WI38 (cell line): ENCODE measurements at regions not wholly inside any gene's neighbourhood (a gene's known extent, or its start where the extent isn't known, plus 50 kb on each side); places are given as distances from the start of the nearest gene placed in this dataset.

Experiments
- H3K4me3 ChIP-seq: 2 replicates; pipeline ENCODE4 v1.5.1; 2011; ENCODE audit warnings: low read depth, mild to moderate bottlenecking, control low read depth, low read length
- CTCF ChIP-seq: IDR thresholded peaks from 2 replicates; pipeline ENCODE4 v1.5.1; 2012; ENCODE audit warnings: low read depth, mild to moderate bottlenecking, control low read depth, low read length

GRCh38 chr14:100387450-100387849, 64.3 kb downstream of the SLC25A47 start:
- H3K4me3 ChIP-seq = no peak overlapping the region
- no peak for TF ChIP-seq CTCF

- H3K4me3 ChIP-seq = no peak overlapping the region
- TF ChIP-seq CTCF = no peak
Observed at GRCh38 chr14:100388103-100389054, 65.2 kb downstream of the SLC25A47 start.

GRCh38 chr14:100389497-100390104, 66.5 kb downstream of the SLC25A47 start:
- no peak for TF ChIP-seq CTCF
- H3K4me3 ChIP-seq = no peak overlapping the region

- H3K4me3 ChIP-seq = no peak overlapping the region
- no peak for TF ChIP-seq CTCF
Observed at GRCh38 chr14:100391173-100391572, 68.0 kb downstream of the SLC25A47 start.

- TF ChIP-seq CTCF = no peak
- H3K4me3 ChIP-seq = no peak overlapping the region
Observed at GRCh38 chr14:100391724-100392123, 68.6 kb downstream of the SLC25A47 start.

- no peak for TF ChIP-seq CTCF
- no peak overlapping the region for H3K4me3 ChIP-seq
Observed at GRCh38 chr14:100392356-100392755, 69.2 kb downstream of the SLC25A47 start.

- no peak for TF ChIP-seq CTCF
- H3K4me3 ChIP-seq = no peak overlapping the region
Observed at GRCh38 chr14:100393362-100393761, 70.2 kb downstream of the SLC25A47 start.
